MM.1S (cell line): ENCODE measurements at regions not wholly inside any gene's neighbourhood (a gene's known extent, or its start where the extent isn't known, plus 50 kb on each side); places are given as distances from the start of the nearest gene placed in this dataset.

Source experiments
- DNase-seq: peaks from one replicate; pipeline ENCODE4 v3.0.0-alpha.2; 2015
- H2AFZ ChIP-seq: fragments of 300-600 bp; sonication (generic); 2 replicates; pipeline ENCODE4 v1.6.0; 2016; ENCODE audit warnings: antibody characterized with exemption, low read length
- H3F3A ChIP-seq: fragments of 300-600 bp; sonication (generic); 2 replicates; pipeline ENCODE4 v1.6.1; 2016; ENCODE audit warnings: mild to moderate bottlenecking, antibody characterized with exemption, low read length, moderate library complexity, mixed read lengths; ENCODE audit not compliant: insufficient read depth
- H3K27ac ChIP-seq: fragments of 300-600 bp; sonication (generic); 2 replicates; pipeline ENCODE4 v1.5.1; 2016; ENCODE audit warnings: mild to moderate bottlenecking, low read length
- H3K27me3 ChIP-seq: fragments of 300-600 bp; sonication (generic); replicated peaks from 2 replicates; pipeline ENCODE4 v1.6.0; 2016; ENCODE audit warnings: low read length; ENCODE audit not compliant: insufficient read depth
- H3K36me3 ChIP-seq: fragments of 300-600 bp; sonication (generic); replicated peaks from 2 replicates; pipeline ENCODE4 v1.6.1; 2016; ENCODE audit warnings: mild to moderate bottlenecking, low read length, mixed read lengths; ENCODE audit not compliant: insufficient read depth
- H3K4me1 ChIP-seq: fragments of 300-600 bp; sonication (generic); 2 replicates; pipeline ENCODE4 v1.6.1; 2016; ENCODE audit warnings: low read length, mixed read lengths
- H3K4me2 ChIP-seq: fragments of 300-600 bp; sonication (generic); 2 replicates; pipeline ENCODE4 v1.6.0; 2016; ENCODE audit warnings: low read depth, low read length
- H3K4me3 ChIP-seq: fragments of 300-600 bp; sonication (generic); 2 replicates; pipeline ENCODE4 v1.5.1; 2016; ENCODE audit warnings: low read length, mixed read lengths
- H3K79me2 ChIP-seq: fragments of 300-600 bp; sonication (generic); 2 replicates; pipeline ENCODE4 v1.6.1; 2016; ENCODE audit warnings: mixed run types, low read length, mixed read lengths
- H3K9ac ChIP-seq: fragments of 300-600 bp; sonication (generic); 2 replicates; pipeline ENCODE4 v1.6.1; 2016; ENCODE audit warnings: low read length, mixed read lengths
- H3K9me2 ChIP-seq: fragments of 300-600 bp; sonication (generic); replicated peaks from 2 replicates; pipeline ENCODE4 v1.6.1; 2016; ENCODE audit warnings: mild to moderate bottlenecking, low read length, mixed read lengths; ENCODE audit not compliant: insufficient read depth
- H3K9me3 ChIP-seq: fragments of 300-600 bp; sonication (generic); replicated peaks from 2 replicates; pipeline ENCODE4 v1.6.1; 2016; ENCODE audit warnings: mild to moderate bottlenecking, low read length, mixed read lengths; ENCODE audit not compliant: insufficient read depth
- H4K20me1 ChIP-seq: fragments of 300-600 bp; sonication (generic); 2 replicates; pipeline ENCODE4 v1.6.1; 2016; ENCODE audit warnings: mild to moderate bottlenecking, low read length, moderate library complexity, mixed read lengths; ENCODE audit not compliant: insufficient read depth
- CTCF ChIP-seq: fragments of 300-600 bp; sonication (generic); IDR thresholded peaks from 2 replicates; pipeline ENCODE4 v1.5.1; 2016; ENCODE audit warnings: antibody characterized with exemption, low read length, mixed read lengths
- EZH2 ChIP-seq: fragments of 300-600 bp; sonication (generic); optimal IDR thresholded peaks from 2 replicates; pipeline ENCODE3; 2017; ENCODE audit warnings: low read depth, mild to moderate bottlenecking, antibody characterized with exemption, low read length, mixed read lengths
- EZH2phosphoT487 ChIP-seq: fragments of 300-600 bp; sonication (generic); IDR thresholded peaks from 2 replicates; pipeline ENCODE4 v1.6.1; 2018; ENCODE audit warnings: antibody characterized with exemption, low read length

DNA sequence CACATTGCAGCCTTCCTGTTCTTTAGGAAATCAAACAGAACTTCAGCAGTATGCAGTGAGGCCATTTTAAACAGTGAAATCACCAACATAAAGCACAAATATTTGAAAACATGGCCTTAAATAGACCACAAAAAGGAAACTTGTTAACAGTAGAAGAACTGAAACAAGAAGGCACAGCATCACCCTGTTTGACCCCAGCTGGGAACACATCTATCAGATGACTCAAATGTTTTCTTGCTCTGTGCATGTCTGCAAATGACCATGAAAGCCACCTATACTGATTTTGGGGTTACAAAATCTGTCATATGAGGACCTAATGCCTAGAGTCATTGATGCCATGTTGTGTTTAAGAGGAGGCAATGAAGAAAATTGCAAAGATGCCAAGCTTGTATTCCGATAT lies 123.8 kb upstream of the ADGRF1 start:
- Histone ChIP-seq H3K79me2 (no peaks in the 10 kb centered on the region), H3F3A (no peaks in the 10 kb centered on the region), H3K9ac (no peak overlapping the region), H3K9me3 (no peaks in the 10 kb centered on the region), H3K4me2 (no peak overlapping the region), H3K27ac (no peak overlapping the region), H4K20me1 (no peaks in the 10 kb centered on the region), H3K36me3 (no peaks in the 10 kb centered on the region; the same call in 1 of the 2 replicates), H3K27me3 (no peaks in the 10 kb centered on the region), H3K4me3 (no peak overlapping the region), H2AFZ (no peak overlapping the region), H3K9me2 (no peaks in the 10 kb centered on the region; the same call in 1 of the 2 replicates), H3K4me1 (no peaks in the 10 kb centered on the region)
- DNase-seq = peak; percentile 13
- TF ChIP-seq EZH2phosphoT487 (no peak), EZH2 (no peak), CTCF (no peak)

GRCh38 chr6:47164877-47165276 lies 122.7 kb upstream of the ADGRF1 start:
- no peaks in the 10 kb centered on the region for H3F3A ChIP-seq

DNA sequence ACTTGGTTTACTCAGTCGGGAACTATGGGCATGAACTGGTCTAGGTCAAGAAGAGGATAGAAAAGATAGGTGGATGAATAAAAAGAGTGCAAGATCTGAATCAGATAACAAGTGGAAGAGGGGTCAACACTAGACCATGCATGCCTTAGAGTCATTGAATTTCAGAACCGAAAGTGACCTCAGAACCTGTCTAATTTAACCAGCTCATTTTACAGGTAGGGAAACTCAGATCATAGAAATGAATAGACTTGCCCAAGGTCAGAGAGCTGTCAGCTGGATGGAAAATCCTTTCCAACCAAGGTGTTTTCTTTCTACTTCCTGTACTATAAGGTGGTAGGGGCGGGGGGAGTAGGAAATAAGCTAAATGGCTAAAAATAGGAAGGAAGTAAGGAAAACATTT lies 121.4 kb upstream of the ADGRF1 start:
- TF ChIP-seq CTCF (no peak), EZH2 (no peak), EZH2phosphoT487 (no peak)
- Histone ChIP-seq H3K36me3 (no peaks in the 10 kb centered on the region; the same call in 1 of the 2 replicates), H3K9me2 (no peaks in the 10 kb centered on the region), H3K27me3 (no peaks in the 10 kb centered on the region), H3K27ac (no peak overlapping the region), H3K4me1 (no peaks in the 10 kb centered on the region), H2AFZ (no peak overlapping the region), H3K9ac (no peak overlapping the region), H3K9me3 (no peaks in the 10 kb centered on the region), H3K4me3 (no peak overlapping the region), H3K4me2 (no peak overlapping the region), H3K79me2 (no peaks in the 10 kb centered on the region), H3F3A (no peaks in the 10 kb centered on the region), H4K20me1 (no peaks in the 10 kb centered on the region)
- no peak for DNase-seq

More at GRCh38 chr6:47164877-47165276, 122.7 kb upstream of the ADGRF1 start:
- no peaks in the 10 kb centered on the region for H3K79me2 ChIP-seq
- H4K20me1 ChIP-seq = no peaks in the 10 kb centered on the region
- no peaks in the 10 kb centered on the region; the same call in 1 of the 2 replicates for H3K9me2 ChIP-seq
- no peak for TF ChIP-seq EZH2phosphoT487
- no peak for TF ChIP-seq CTCF
- no peak for TF ChIP-seq EZH2
- no peaks in the 10 kb centered on the region for H3K4me1 ChIP-seq
- H3K4me2 ChIP-seq = no peak overlapping the region
- H2AFZ ChIP-seq = no peak overlapping the region
- no peak overlapping the region for H3K9ac ChIP-seq
- H3K9me3 ChIP-seq = no peaks in the 10 kb centered on the region
- no peak overlapping the region for H3K27ac ChIP-seq
- DNase-seq = no peak
- H3K4me3 ChIP-seq = no peak overlapping the region
- H3K27me3 ChIP-seq = no peaks in the 10 kb centered on the region
- no peaks in the 10 kb centered on the region; the same call in 1 of the 2 replicates for H3K36me3 ChIP-seq
